Keratinocyte (primary cell): ENCODE measurements at regions not wholly inside any gene's neighbourhood (a gene's known extent, or its start where the extent isn't known, plus 50 kb on each side); places are given as distances from the start of the nearest gene placed in this dataset.

Experiments used
- DNase-seq: peaks from one replicate; pipeline ENCODE4 v3.0.0-alpha.2; 2011; ENCODE audit warnings: low read depth, missing footprints, low spot score
- FAIRE-seq: peaks from 2 replicates; lab custom pipeline; 2011; peaks lifted over from hg19 to GRCh38; lab: Jason Lieb, UNC
- H2AFZ ChIP-seq: 2 replicates; pipeline ENCODE4 v1.6.0; 2012; ENCODE audit warnings: low read length, control low read depth, inconsistent platforms; ENCODE audit not compliant: control insufficient read depth
- H3K27ac ChIP-seq: 2 replicates; pipeline ENCODE4 v1.5.1; 2011; ENCODE audit warnings: low read length; ENCODE audit not compliant: control insufficient read depth, insufficient read depth
- H3K27me3 ChIP-seq: 3 replicates; pipeline ENCODE4 v1.6.0; 2011; ENCODE audit warnings: low read length; ENCODE audit not compliant: control insufficient read depth, insufficient read depth; ENCODE audit errors: extremely low read depth
- H3K36me3 ChIP-seq, 2 experiments: 2 replicates in 1 of 2; 3 replicates in 1 of 2; pipeline ENCODE4 v1.5.1; 2011; ENCODE audit warnings: low read length in 2 of 2, mild to moderate bottlenecking in 1 of 2; ENCODE audit not compliant: control insufficient read depth in 2 of 2, insufficient read depth in 2 of 2; ENCODE audit errors: extremely low read depth in 1 of 2
- H3K4me1 ChIP-seq: 3 replicates; pipeline ENCODE4 v1.5.1; 2011; ENCODE audit warnings: low read length; ENCODE audit not compliant: control insufficient read depth, insufficient read depth; ENCODE audit errors: extremely low read depth
- H3K4me2 ChIP-seq: 3 replicates; pipeline ENCODE4 v1.6.0; 2011; ENCODE audit warnings: low read depth, low read length; ENCODE audit not compliant: control insufficient read depth, insufficient read depth; ENCODE audit errors: extremely low read depth
- H3K4me3 ChIP-seq, 3 experiments: fragments of 200-600 bp in 1 of 3; sonication (generic) in 1 of 3; 2 replicates in 2 of 3; 3 replicates in 1 of 3; pipeline ENCODE4 v1.5.1; 2011 to 2016; ENCODE audit warnings: low read length in 3 of 3, mild to moderate bottlenecking in 3 of 3, control low read depth in 2 of 3, inconsistent platforms in 1 of 3, low read depth in 1 of 3, mixed read lengths in 1 of 3, mixed run types in 1 of 3, moderate library complexity in 1 of 3; ENCODE audit not compliant: control insufficient read depth in 2 of 3, insufficient read depth in 2 of 3; ENCODE audit errors: extremely low read depth in 1 of 3
- H3K79me2 ChIP-seq: 2 replicates; pipeline ENCODE4 v1.6.0; 2012; ENCODE audit warnings: low read length; ENCODE audit not compliant: control insufficient read depth, insufficient read depth
- H3K9ac ChIP-seq: 3 replicates; pipeline ENCODE4 v1.6.0; 2011; ENCODE audit warnings: low read length; ENCODE audit not compliant: control insufficient read depth, insufficient read depth; ENCODE audit errors: extremely low read depth
- H3K9me1 ChIP-seq: 3 replicates; pipeline ENCODE4 v1.6.0; 2011; ENCODE audit warnings: low read length; ENCODE audit not compliant: control insufficient read depth, insufficient read depth; ENCODE audit errors: extremely low read depth
- H3K9me3 ChIP-seq: 2 replicates; pipeline ENCODE4 v1.5.1; 2012; ENCODE audit warnings: low read depth, low read length; ENCODE audit not compliant: control insufficient read depth
- H4K20me1 ChIP-seq: 3 replicates; pipeline ENCODE4 v1.6.0; 2011; ENCODE audit warnings: low read length; ENCODE audit not compliant: control insufficient read depth, insufficient read depth; ENCODE audit errors: extremely low read depth
- EZH2 ChIP-seq: IDR thresholded peaks from one replicate; pipeline ENCODE4 v1.6.1; 2012; ENCODE audit warnings: inconsistent platforms, mild to moderate bottlenecking, low read length, moderate library complexity
- dilution Hi-C: fragments of 300-500 bp; cut with MboI; formaldehyde crosslinking; loops from one replicate; pipeline ENCODE4 v1.7.0; 2020; ENCODE audit warnings: low sequenced_read_pairs; ENCODE audit not compliant: extremely low pct_ligation_motif_present
- TF ChIP-seq, protein P1 (sequence below), 3 experiments: IDR thresholded peaks in 1 of 3; conservative IDR thresholded peaks in 1 of 3; optimal IDR thresholded peaks in 1 of 3; 2 replicates in 2 of 3; 3 replicates in 1 of 3; pipeline versions ENCODE3 to v1.5.1; 2011; ENCODE audit warnings: low read length in 3 of 3, mild to moderate bottlenecking in 3 of 3, moderate library complexity in 2 of 3, control low read depth in 1 of 3, inconsistent platforms in 1 of 3; ENCODE audit not compliant: insufficient read depth in 2 of 3; ENCODE audit errors: extremely low read depth in 1 of 3

DNA sequence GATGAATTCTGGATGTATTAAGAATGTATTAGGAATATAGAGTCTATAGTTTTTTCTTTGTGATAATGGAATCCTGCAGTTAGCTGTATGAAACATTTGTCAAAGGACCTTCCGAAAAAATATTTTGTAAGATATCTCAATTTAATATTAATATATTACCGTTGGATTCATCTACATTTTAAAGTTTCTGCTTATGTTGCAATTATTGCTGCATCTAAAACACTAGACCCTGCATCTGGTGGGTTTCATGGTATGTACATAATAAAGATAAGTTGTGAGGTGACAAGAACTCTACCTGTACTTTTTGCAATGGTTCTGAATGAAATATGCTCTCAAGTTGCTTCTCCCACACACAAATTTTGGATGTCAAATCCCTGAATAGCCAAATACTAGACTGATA lies 565.9 kb upstream of the FBXO33 start:
- H3K4me2 ChIP-seq, result no peak overlapping the region
- H3K4me1 ChIP-seq, result no peaks in the 10 kb centered on the region
- H3K79me2 ChIP-seq, result no peaks in the 10 kb centered on the region
- H4K20me1 ChIP-seq, result no peaks in the 10 kb centered on the region
- no peaks in the 10 kb centered on the region for H3K9me3 ChIP-seq
- H3K9ac ChIP-seq, result no peak overlapping the region
- H3K9me1 ChIP-seq, result no peaks in the 10 kb centered on the region
- H3K27me3 ChIP-seq, result no peaks in the 10 kb centered on the region
- dilution Hi-C loops, result no loop called here
- TF ChIP-seq EZH2, result no peak
- TF ChIP-seq, protein P1, sequence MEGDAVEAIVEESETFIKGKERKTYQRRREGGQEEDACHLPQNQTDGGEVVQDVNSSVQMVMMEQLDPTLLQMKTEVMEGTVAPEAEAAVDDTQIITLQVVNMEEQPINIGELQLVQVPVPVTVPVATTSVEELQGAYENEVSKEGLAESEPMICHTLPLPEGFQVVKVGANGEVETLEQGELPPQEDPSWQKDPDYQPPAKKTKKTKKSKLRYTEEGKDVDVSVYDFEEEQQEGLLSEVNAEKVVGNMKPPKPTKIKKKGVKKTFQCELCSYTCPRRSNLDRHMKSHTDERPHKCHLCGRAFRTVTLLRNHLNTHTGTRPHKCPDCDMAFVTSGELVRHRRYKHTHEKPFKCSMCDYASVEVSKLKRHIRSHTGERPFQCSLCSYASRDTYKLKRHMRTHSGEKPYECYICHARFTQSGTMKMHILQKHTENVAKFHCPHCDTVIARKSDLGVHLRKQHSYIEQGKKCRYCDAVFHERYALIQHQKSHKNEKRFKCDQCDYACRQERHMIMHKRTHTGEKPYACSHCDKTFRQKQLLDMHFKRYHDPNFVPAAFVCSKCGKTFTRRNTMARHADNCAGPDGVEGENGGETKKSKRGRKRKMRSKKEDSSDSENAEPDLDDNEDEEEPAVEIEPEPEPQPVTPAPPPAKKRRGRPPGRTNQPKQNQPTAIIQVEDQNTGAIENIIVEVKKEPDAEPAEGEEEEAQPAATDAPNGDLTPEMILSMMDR (optimal IDR thresholded peaks at IDR 0.05 in 1 of 3, IDR thresholded peaks at IDR 0.05 in 1 of 3, conservative IDR thresholded peaks at IDR 0.05 in 1 of 3; ENCODE audit: extremely low read depth in 1 of 3, insufficient read depth in 2 of 3, low read length in 3 of 3), result no peak
- no peak overlapping the region for H3K27ac ChIP-seq
- no peak for FAIRE-seq
- H3K36me3 ChIP-seq, result no peaks in the 10 kb centered on the region
- H2AFZ ChIP-seq, result no peak overlapping the region
- no peak for DNase-seq
- no peak overlapping the region for H3K4me3 ChIP-seq

DNA sequence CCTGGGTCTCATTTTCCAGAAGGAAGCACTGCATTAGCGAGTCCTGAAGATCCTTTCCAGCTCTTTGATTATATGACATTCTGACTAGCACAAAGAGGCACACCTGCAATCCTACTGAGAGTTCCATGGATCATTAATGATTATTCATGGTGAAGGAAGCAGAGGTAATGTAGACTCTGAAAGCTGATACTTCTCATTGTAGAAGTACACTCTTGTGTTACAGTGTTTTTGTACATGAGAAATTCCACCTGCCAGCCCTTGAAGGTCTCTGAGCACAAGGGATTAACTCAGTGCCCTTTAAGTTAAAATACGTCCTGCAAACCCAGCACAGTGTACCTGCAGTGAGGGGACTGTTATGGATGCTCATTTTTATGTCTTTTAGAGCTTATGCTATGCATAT lies 558.8 kb upstream of the FBXO33 start:
- Histone ChIP-seq H3K9ac (no peak overlapping the region), H2AFZ (no peak overlapping the region), H4K20me1 (no peaks in the 10 kb centered on the region), H3K4me3 (no peak overlapping the region), H3K4me2 (no peak overlapping the region), H3K36me3 (no peaks in the 10 kb centered on the region), H3K4me1 (no peaks in the 10 kb centered on the region), H3K27me3 (no peaks in the 10 kb centered on the region), H3K27ac (no peak overlapping the region), H3K79me2 (no peaks in the 10 kb centered on the region), H3K9me1 (no peaks in the 10 kb centered on the region), H3K9me3 (no peaks in the 10 kb centered on the region)
- no peak for DNase-seq
- no peak for TF ChIP-seq EZH2
- TF ChIP-seq, protein P1 (optimal IDR thresholded peaks at IDR 0.05 in 1 of 3, IDR thresholded peaks at IDR 0.05 in 1 of 3, conservative IDR thresholded peaks at IDR 0.05 in 1 of 3; ENCODE audit: extremely low read depth in 1 of 3, insufficient read depth in 2 of 3, low read length in 3 of 3), result no peak
- dilution Hi-C loops, result no loop called here
- FAIRE-seq, result no peak
